Pulmonary artery endothelial cell (primary cell): ENCODE measurements at regions not wholly inside any gene's neighbourhood (a gene's known extent, or its start where the extent isn't known, plus 50 kb on each side); places are given as distances from the start of the nearest gene placed in this dataset.

Experiments
- DNase-seq: peaks from one replicate; pipeline ENCODE4 v3.0.0-alpha.2; 2011; ENCODE audit warnings: low read depth, low spot score

DNA sequence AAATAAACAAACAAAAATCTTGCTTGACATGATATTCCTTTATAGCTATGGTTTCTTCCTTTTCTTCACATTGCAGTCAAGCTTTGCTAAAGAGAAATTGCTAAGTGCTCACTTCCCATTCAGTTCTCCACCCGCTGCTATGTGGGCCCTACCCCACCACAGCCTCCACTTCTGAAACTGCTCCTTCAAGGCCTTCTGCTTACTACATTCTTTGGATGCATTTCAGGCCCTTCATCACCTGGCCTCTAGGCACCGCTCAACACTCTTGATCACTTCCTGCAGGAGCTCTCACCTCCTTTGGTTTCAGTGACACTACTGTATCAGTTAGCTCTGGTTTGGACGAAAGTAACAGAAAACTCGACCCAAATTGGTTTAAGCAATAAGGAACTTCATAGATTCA is 72.4 kb downstream of the KLF5 start:
- DNase-seq = no peak

- no peak for DNase-seq
Observed at GRCh38 chr13:73129023-73129422, 70.2 kb downstream of the KLF5 start.
